Body of pancreas (tissue), 4 donors: ENCODE measurements at regions not wholly inside any gene's neighbourhood (a gene's known extent, or its start where the extent isn't known, plus 50 kb on each side); places are given as distances from the start of the nearest gene placed in this dataset.

Experiments used
- POLR2A ChIP-seq, 3 donors: fragments of 450-650 bp; IDR thresholded peaks; one replicate each; pipeline ENCODE4 v1.6.1; 2016; ENCODE audit warnings: antibody characterized with exemption in 3 of 3, mild to moderate bottlenecking in 2 of 3
- TF ChIP-seq, protein P1 (sequence below), 7 experiments: fragments of 450-650 bp in 4 of 7; fragments of 200-600 bp in 3 of 7; sonication (generic) in 3 of 7; IDR thresholded peaks; one replicate each; pipeline ENCODE4 v1.5.1; 2016 to 2019; ENCODE audit warnings: antibody characterized with exemption in 7 of 7

DNA sequence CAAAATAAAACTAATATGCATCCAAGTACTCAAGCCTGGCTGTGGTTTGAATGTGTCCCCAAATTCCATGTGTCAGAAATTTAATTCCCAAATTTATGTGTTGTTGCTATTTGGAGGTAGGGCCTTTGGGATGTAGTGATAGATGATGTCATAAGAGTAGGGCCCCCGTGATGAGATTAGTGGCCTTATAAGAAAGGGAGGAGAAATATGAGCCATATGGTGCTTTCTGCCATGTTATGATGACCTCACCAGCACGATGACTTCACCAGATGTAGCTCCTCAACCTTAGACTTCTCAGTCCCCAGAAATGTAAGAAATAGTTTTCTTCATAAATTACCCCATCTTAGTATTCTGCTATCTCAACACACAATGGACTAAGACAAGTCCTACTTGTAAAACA lies 2264.0 kb downstream of the ARAP2 start:
- no peak for TF ChIP-seq POLR2A (IDR thresholded peaks at IDR 0.05)
- TF ChIP-seq, protein P1, sequence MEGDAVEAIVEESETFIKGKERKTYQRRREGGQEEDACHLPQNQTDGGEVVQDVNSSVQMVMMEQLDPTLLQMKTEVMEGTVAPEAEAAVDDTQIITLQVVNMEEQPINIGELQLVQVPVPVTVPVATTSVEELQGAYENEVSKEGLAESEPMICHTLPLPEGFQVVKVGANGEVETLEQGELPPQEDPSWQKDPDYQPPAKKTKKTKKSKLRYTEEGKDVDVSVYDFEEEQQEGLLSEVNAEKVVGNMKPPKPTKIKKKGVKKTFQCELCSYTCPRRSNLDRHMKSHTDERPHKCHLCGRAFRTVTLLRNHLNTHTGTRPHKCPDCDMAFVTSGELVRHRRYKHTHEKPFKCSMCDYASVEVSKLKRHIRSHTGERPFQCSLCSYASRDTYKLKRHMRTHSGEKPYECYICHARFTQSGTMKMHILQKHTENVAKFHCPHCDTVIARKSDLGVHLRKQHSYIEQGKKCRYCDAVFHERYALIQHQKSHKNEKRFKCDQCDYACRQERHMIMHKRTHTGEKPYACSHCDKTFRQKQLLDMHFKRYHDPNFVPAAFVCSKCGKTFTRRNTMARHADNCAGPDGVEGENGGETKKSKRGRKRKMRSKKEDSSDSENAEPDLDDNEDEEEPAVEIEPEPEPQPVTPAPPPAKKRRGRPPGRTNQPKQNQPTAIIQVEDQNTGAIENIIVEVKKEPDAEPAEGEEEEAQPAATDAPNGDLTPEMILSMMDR (IDR thresholded peaks at IDR 0.05), result no peak
